ENCODE measurements at regions not wholly inside any gene's neighbourhood (a gene's known extent, or its start where the extent isn't known, plus 50 kb on each side); places are given as distances from the start of the nearest gene placed in this dataset.
"Not testable (repeated sequence)": the region's sequence is repeated elsewhere in the genome, so short reads cannot be mapped to it uniquely, and the experiment has no call there.

GRCh38 chr7:52782348-52782747 is 253.1 kb upstream of the POM121L12 start:
- no peak for DNase-seq (ENCODE audit: extremely low read depth in 1 of 2, low read depth in 1 of 2)

GRCh38 chr7:52781250-52781649 is 254.2 kb upstream of the POM121L12 start:
- no peak for DNase-seq (ENCODE audit: extremely low read depth in 1 of 2, low read depth in 1 of 2)

- DNase-seq (ENCODE audit: extremely low read depth in 1 of 2, low read depth in 1 of 2), result no peak
Measured at GRCh38 chr7:52779004-52779403, 256.4 kb upstream of the POM121L12 start.

GRCh38 chr7:52777051-52777822 is 258.2 kb upstream of the POM121L12 start:
- DNase-seq (ENCODE audit: extremely low read depth in 1 of 2, low read depth in 1 of 2), result no peak

GRCh38 chr7:52775876-52776275 is 259.6 kb upstream of the POM121L12 start:
- DNase-seq (ENCODE audit: extremely low read depth in 1 of 2, low read depth in 1 of 2), result no peak

- DNase-seq (ENCODE audit: extremely low read depth in 1 of 2, low read depth in 1 of 2), result no peak
Measured at GRCh38 chr7:52771177-52771576, 264.3 kb upstream of the POM121L12 start.

- no peak for DNase-seq (ENCODE audit: extremely low read depth in 1 of 2, low read depth in 1 of 2)
Measured at GRCh38 chr7:52764492-52765169, 270.8 kb upstream of the POM121L12 start.

GRCh38 chr7:52758356-52758755 is 277.1 kb upstream of the POM121L12 start:
- no peak for DNase-seq (ENCODE audit: extremely low read depth in 1 of 2, low read depth in 1 of 2)

- no peak for DNase-seq (ENCODE audit: extremely low read depth in 1 of 2, low read depth in 1 of 2)
Measured at GRCh38 chr7:52753855-52754254, 281.6 kb upstream of the POM121L12 start.

- no peak for DNase-seq (ENCODE audit: extremely low read depth in 1 of 2, low read depth in 1 of 2)
Measured at GRCh38 chr7:52752891-52753290, 282.5 kb upstream of the POM121L12 start.

GRCh38 chr7:52749880-52750279 is 285.6 kb upstream of the POM121L12 start:
- DNase-seq (ENCODE audit: extremely low read depth in 1 of 2, low read depth in 1 of 2), result no peak

GRCh38 chr7:52747817-52748216 is 287.6 kb upstream of the POM121L12 start:
- no peak for DNase-seq (ENCODE audit: extremely low read depth in 1 of 2, low read depth in 1 of 2)

- DNase-seq (ENCODE audit: extremely low read depth in 1 of 2, low read depth in 1 of 2), result no peak
Measured at GRCh38 chr7:52741670-52742290, 293.7 kb upstream of the POM121L12 start.

GRCh38 chr7:52735656-52736055 is 299.8 kb upstream of the POM121L12 start:
- no peak for DNase-seq (ENCODE audit: extremely low read depth in 1 of 2, low read depth in 1 of 2)

- not testable (repeated sequence) for DNase-seq (ENCODE audit: extremely low read depth in 1 of 2, low read depth in 1 of 2)
Measured at GRCh38 chr7:52728683-52729082, 306.8 kb upstream of the POM121L12 start.

GRCh38 chr7:52727632-52728031 is 307.8 kb upstream of the POM121L12 start:
- DNase-seq (ENCODE audit: extremely low read depth in 1 of 2, low read depth in 1 of 2), result no peak

GRCh38 chr7:52726986-52727385 is 308.4 kb upstream of the POM121L12 start:
- no peak for DNase-seq (ENCODE audit: extremely low read depth in 1 of 2, low read depth in 1 of 2)

- DNase-seq (ENCODE audit: extremely low read depth in 1 of 2, low read depth in 1 of 2), result no peak
Measured at GRCh38 chr7:52726493-52726892, 308.9 kb upstream of the POM121L12 start.

GRCh38 chr7:52723606-52724005 is 311.8 kb upstream of the POM121L12 start:
- no peak for DNase-seq (ENCODE audit: extremely low read depth in 1 of 2, low read depth in 1 of 2)

- DNase-seq (ENCODE audit: extremely low read depth in 1 of 2, low read depth in 1 of 2), result no peak
Measured at GRCh38 chr7:52720856-52721255, 314.6 kb upstream of the POM121L12 start.

- DNase-seq (ENCODE audit: extremely low read depth in 1 of 2, low read depth in 1 of 2), result no peak
Measured at GRCh38 chr7:52719677-52720076, 315.8 kb upstream of the POM121L12 start.

GRCh38 chr7:52715701-52716100 is 319.7 kb upstream of the POM121L12 start:
- DNase-seq (ENCODE audit: extremely low read depth in 1 of 2, low read depth in 1 of 2), result no peak

Data from activated CD8-positive, alpha-beta memory T cell treated with anti-CD3 and anti-CD28 coated beads for 1 hour (primary cell).